A549 (cell line): ENCODE measurements at regions not wholly inside any gene's neighbourhood (a gene's known extent, or its start where the extent isn't known, plus 50 kb on each side); places are given as distances from the start of the nearest gene placed in this dataset.

Experiments
- BHLHE40 ChIP-seq: IDR thresholded peaks from 2 replicates; pipeline ENCODE4 v1.6.1; 2012; ENCODE audit warnings: low read depth, low read length, inconsistent platforms
- EP300 ChIP-seq, 2 experiments: fragments of >200 bp; sonication (Bioruptor Twin); formaldehyde crosslinking; IDR thresholded peaks; 2 replicates in 1 of 2; 3 replicates in 1 of 2; pipeline ENCODE4 v1.6.1; 2016 to 2017
- TF ChIP-seq, protein P1 (sequence below): fragments of >200 bp; sonication (Bioruptor Twin); formaldehyde crosslinking; IDR thresholded peaks from 3 replicates; pipeline ENCODE4 v1.5.1; 2016
- TF ChIP-seq, protein P2 (sequence below): fragments of 150-350 bp; IDR thresholded peaks from 2 replicates; pipeline ENCODE4 v1.6.1; 2014; ENCODE audit warnings: low read depth, mild to moderate bottlenecking, low read length

- no peak for TF ChIP-seq BHLHE40
- TF ChIP-seq, protein P1, sequence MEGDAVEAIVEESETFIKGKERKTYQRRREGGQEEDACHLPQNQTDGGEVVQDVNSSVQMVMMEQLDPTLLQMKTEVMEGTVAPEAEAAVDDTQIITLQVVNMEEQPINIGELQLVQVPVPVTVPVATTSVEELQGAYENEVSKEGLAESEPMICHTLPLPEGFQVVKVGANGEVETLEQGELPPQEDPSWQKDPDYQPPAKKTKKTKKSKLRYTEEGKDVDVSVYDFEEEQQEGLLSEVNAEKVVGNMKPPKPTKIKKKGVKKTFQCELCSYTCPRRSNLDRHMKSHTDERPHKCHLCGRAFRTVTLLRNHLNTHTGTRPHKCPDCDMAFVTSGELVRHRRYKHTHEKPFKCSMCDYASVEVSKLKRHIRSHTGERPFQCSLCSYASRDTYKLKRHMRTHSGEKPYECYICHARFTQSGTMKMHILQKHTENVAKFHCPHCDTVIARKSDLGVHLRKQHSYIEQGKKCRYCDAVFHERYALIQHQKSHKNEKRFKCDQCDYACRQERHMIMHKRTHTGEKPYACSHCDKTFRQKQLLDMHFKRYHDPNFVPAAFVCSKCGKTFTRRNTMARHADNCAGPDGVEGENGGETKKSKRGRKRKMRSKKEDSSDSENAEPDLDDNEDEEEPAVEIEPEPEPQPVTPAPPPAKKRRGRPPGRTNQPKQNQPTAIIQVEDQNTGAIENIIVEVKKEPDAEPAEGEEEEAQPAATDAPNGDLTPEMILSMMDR = no peak
- TF ChIP-seq EP300 (IDR thresholded peaks at IDR 0.05) = no peak
- TF ChIP-seq, protein P2, sequence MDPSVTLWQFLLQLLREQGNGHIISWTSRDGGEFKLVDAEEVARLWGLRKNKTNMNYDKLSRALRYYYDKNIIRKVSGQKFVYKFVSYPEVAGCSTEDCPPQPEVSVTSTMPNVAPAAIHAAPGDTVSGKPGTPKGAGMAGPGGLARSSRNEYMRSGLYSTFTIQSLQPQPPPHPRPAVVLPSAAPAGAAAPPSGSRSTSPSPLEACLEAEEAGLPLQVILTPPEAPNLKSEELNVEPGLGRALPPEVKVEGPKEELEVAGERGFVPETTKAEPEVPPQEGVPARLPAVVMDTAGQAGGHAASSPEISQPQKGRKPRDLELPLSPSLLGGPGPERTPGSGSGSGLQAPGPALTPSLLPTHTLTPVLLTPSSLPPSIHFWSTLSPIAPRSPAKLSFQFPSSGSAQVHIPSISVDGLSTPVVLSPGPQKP = no peak
Observed at GRCh38 chr4:145248971-145249370, 68.6 kb upstream of the OTUD4 start.
